DMS 273 (cell line): ENCODE measurements at regions not wholly inside any gene's neighbourhood (a gene's known extent, or its start where the extent isn't known, plus 50 kb on each side); places are given as distances from the start of the nearest gene placed in this dataset.

Experiments
- DNase-seq: peaks from one replicate; lab custom pipeline; 2025; ENCODE audit not compliant: unreplicated experiment; lab: John Stamatoyannopoulos, UW

DNA sequence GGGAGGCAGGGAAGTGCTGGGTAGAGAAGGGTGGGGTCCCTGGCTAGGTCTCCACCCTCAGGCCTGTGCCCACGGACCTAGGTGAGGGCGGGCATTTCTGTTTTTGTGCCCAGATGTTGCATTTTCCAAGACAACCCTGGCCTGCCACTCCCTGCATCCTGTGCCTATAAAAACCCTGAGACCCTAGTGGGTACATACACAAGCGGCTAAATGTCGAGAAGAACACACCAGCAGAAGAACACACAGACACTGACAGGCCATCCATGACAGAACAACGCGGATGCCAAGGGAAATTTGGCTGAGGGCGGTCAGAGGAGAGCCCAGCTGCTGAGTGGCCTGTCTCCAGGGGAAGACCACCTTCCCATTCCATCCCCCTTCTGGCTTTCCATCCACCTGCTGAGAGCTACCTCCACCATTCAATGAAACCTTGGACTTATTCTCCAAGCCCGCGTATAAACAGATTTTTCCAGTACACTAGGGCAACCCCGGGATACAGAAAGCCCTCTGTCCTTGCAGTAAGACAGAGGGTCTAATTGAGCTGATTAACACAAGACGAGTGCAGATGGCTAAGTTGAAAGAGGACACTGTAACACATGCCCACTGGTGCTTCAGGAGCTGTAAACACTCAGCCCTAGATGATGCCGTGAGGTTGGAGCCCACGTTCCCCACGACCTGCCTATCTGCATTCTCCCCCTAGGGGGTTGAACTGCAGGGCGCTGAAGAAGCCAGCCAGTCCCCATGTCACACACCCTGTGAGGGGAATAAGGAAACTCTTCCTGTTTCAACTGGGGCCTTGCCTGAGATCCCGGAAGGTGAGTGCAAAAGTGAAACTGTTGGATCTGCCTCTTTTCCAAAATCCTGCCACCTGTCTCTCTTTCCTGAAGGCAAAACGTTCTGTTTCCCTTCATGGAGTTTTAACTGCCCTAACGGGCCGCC, 147.2 kb upstream of the COX10 start:
- DNase-seq: peak; percentile 26

DNA sequence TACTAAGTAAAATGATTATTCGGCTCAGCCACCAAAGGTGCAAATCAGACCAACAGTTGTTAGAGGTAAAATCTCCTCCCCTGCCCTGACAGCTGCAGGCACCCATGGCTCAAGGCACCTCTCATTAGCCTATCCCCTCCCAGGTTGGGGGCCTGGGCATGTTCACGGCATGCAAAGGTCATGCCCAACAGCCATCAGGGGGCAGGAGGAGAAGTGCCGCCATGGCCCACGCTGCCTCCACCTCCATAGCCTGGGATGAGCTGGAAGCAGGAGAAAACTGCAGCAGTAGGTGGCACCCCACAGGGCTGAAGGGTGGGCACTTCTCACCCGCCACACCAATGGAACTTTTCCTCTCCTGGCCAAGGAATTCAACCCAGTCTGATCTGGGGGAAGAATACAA, 146.4 kb upstream of the COX10 start:
- DNase-seq: no peak

DNA sequence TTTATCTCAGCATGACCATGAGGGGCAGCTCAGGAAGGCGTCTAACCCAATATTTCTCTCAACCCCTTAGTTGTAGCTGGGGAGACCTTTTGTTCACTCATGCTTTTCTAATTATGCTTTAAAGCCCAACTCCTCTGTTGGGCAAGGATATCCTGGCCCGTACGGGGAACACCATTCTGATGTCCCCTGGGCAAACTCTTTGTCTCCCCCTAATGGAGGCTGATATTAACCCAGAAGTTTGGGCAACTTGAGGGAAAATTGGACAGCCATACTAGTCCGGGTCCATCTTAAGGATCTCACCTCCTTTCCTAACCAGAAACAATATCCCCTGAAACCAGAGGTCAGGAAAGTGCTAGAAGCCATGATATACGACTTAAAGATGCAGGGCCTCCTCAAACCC, 143.7 kb upstream of the COX10 start:
- peak; percentile 3 for DNase-seq

DNA sequence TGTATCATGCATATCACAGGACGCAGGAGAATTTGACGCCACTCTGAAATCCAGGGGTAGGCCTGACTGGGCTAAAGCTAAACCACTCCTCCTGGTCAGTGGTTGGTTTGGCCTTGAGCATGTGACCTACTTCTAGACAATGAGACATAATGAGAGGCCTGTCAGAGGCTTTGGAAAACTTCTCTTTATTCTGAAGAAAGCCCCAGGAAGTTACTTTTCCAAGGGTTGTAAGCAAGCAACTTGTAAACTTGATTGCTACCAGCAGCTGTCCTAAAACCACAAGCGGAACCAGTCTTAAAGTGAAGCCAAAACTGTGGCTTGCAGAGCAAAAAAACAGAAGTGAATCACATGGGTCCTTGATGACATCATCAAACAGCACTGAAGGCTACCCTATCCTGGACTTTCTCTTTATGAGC, 138.2 kb upstream of the COX10 start:
- peak; percentile 1 for DNase-seq

DNA sequence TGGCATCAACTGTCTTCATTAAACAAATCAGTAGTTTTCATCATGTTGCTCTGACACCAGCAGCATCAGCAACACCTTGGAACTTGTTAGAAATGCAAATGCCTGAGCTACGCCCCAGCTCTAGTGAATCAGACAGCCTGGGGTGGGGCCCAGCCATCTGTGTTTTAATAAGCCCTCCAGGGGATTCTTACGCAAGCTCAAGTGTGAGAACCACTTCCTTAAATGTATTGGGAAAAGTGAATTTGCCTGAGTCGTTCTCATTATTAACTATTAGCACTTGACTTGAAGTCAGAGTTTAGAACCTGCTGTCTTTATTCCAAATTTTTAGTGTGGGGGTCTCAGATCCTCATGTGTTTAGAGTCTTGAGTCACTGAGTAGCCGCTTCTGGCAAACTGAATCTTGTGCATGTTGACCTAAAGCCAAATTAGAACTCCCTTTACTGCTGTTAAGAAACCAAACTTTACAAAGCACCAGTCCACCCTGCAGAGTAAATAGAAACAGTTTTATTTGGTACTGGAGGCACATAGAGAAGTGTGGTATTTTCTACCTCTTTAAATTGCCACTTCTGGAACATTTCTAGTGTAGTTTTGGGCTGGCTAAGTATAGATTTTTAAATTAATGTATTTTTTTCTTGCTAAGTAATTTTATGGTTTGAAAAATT, 137.4 kb upstream of the COX10 start:
- DNase-seq: peak; percentile 67

DNA sequence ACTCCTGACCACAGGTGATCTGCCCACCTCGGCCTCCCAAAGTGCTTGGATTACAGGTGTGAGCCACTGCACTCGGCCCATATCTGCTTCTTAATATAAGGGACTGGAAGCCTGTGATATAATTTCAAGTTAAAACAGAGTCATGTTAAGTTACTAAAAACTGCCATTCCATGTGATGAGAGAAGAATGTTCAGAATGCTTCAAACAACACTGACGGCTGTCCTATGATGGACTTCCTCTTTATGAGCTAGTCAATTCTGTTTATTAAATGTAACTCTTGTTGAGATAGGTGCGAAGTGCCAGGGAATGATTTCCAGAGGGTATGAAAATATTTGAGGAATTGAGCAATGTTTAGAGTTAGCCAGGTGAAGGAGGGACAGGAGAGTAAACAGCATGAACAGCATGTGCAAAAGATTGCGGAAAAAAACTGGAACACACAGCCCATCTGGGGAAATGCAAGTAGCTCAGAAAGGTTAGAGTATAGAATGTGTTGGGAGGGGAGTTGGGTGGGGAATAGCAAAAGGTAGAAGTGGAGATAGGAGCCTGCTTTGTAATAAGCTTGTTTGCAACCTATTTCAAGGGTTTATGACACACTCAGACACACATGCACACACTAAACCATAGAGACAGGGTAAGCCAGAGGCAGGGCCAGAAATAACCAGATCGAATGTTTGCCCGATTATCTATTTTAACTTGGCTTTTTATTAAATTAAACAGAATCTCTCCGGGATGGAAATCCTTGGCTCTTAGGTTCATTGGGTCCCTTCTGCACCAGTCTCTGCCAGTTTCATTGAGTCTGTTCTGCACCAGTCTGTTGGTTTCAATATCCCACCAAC, 135.6 kb upstream of the COX10 start:
- no peak for DNase-seq

DNA sequence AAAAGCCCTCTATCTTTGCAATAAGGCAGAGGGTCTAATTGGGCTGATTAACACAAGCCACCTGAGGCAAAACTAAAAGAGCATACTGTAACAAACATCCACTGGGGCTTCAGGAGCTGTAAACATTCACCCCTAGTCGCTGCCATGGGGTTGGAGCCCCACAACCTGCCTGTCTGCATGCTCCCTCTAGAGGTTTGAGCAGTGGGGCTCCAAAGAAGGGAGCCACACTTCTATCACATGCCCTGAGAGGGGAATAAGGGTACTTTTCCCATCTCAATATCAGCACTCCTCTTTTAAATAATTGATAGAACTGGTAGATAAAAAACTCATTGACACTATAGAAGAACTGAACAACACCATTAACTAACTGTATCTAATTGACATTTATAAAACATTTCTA, 130.1 kb upstream of the COX10 start:
- no peak for DNase-seq

DNA sequence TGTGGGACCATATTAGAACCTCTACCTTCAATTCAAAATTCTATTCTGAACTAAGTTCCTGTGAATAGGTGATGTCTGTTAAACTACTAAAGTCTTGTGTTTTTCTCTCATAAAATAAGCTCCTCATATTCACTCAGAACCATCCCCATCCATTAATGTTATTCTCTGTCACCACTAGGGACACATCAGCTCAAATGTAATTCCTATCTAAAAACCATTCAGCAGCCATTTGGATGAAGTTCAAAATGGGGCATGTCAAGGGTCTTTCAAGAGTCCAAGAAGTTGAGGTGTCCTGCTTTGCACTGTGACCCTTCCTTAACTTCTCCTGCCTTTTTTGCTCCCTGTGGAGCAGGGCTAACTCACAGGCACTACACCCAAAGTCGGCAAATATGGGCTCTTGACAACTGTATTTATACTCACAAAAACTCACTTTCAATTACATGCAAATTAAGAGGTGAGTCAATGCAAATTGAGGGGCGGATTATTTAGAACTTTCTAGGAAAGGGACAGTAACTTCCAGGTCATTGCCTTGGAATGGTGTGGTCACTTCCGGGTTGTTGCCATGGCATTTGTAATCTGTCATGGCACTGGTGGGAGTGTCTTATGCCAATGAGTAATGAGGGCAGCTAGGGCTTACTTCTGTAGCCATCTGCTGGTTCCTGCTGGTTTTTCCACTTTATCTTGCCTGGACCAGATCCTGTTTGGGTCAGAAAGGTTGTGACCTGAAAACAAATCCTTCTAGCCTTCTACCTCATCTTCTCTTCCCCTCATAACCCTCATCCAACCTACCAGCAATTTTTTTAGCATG, 128.2 kb upstream of the COX10 start:
- peak; percentile 54 for DNase-seq

DNA sequence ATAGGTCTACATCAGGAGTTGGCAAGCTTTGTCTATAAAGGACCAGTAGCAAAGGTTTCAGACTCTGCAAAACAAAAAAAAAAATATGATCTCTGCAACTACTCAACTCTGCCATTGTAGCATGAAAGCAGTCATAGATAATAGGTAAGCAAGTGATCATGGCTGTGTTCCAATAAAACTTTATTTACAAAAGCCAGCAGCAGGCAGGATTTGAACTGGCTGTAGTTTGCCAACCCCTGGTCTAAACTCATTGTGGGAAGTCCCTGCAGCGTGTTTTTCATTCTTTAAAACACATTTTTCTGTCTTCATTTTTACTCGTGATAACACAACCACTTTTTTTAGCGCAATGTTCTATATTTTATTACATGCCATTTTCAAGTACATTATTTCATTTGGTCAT, 127.5 kb upstream of the COX10 start:
- DNase-seq: no peak

DNA sequence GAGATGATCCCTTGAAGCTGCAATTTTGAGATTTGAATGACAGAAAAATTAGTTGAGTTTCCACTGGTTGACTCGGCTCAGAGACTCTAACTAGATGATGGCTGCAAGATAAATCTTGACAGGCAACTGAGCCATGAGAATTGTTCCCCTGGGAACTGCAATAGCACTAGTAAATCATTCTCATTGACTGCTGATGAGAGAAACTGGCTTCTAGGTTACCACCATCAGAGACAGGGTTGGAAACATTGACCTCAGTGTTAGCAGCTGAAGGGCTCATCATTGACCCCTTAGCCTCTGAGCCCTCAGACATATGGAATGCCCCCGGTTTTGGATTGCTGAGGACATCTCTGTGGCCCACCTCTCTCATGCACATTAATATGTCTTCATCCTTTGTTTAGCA, 125.4 kb upstream of the COX10 start:
- DNase-seq: no peak

DNA sequence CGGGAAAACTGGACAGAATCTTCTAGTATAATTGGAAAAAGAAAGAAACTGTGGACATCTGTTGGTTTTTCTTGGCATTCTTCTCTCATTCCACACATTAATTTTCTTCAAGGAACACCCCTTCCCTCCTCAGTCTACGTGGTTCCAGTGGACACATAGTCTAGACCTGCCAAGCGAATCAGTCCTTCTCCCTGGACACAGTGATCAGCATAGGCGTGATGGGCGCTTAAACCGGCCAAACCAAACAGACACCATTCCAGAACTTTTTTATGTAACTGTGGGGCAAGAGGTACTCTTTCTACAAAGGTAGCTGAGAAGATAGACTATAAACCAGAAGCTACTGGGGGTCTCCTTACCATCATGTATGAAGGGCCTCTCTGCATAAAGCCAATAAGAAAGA, 121.8 kb upstream of the COX10 start:
- no peak for DNase-seq

DNA sequence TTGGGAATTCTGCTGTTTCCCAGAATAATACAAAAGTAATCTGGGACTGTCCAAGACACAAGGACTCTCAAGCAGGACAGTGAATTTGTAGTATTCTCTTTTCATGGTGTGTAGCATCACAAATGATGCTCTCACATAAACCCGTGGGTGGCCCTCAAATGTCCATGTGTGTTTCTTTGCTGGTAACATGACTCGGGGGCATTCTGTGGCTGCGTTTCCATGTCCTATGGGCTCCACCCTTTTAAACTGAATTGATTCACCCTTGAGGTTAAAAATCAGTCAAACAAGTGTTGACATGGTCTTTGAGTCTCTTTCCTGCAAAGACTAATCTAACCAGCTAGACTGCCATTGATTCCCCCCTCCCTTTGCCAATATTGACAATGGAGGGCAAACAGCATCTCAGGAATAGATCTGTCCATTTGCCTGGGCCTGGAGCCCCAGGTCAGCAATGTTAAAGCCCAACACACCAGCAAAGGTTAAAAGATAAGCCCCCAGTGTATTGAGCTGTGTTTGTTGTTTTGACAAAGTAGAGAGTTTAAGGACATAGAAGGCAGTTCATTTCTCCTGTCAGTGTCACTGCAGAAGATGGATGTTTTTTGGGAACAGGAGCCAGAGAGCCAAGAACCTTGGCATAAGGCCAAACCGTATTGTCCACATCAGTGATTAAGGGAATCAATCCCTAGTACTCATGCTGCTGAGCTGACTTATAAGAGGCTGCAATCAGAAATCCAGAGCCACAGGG, 117.1 kb upstream of the COX10 start:
- no peak for DNase-seq

DNA sequence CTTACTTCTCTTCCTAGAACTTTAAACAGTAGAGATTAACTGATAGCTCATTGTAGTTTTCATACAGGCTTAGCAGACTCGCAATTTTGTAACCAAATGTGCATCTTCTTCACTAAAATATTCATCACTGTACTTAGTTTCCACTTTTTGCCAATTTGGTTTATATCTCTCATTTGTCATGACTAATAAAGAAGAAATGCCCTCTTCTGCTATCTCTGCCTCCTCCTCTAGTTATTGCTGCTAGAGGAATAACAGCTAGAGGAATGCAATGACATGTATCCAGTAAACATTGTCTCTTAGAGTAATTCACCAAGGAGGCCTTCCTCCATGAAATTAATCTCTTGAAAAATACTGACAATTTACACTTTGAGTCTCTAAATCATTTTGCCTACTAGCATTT, 115.5 kb upstream of the COX10 start:
- no peak for DNase-seq

DNA sequence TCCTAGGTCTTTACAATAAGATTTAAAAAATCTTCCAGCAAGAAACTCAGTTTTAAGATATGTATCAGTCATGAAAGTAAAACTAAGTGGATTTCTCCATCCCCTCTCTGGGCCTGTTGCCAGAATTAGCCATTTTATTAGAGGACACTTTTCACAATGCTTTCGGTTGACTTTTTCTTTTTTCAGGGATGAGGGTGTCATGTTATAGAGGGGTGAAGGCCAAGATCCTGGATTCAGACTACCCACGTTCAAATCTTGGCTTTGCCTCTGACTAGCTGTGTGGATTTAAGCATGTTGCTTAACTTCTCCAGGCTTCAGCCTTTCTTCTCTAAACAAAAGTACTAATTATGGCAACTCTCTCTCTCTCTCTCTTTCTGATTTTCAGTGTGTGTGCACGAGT, 111.7 kb upstream of the COX10 start:
- no peak for DNase-seq

DNA sequence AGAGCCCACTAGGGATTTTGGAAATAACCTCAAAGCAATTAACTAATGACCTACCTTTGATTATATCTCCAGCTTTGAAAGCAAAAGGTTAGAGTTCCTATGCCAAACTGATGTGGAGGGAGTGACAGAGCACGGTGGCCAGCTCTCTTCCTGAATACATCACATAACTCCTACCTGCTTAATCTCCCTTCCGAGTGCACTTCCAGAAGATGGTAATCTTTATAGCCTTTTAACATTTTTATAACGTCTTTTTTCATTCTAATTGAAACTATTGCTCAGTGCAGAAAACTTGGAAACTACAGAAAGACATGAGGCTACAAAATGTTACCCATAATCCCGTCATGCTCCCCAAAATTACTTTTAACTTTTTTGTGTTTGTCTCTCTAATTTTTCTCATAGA, 110.5 kb upstream of the COX10 start:
- no peak for DNase-seq

DNA sequence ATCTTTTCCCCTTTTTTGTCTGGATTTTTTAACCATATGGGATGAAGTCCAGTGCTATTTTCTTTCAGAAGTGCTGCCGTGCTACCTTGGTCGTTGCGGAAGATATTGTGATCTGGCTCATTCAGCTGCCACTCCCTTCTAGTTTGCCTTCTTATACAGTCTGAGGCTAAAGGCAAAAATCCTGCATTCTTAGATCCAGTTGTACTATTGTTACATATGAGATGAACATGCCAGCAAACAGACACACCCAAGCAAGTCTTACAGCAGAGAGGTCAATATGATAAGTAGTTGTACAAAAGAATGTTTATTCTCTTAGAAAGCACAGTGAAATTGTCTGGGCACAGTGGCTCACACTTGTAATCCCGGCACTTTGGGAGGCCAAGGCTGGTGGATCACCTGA, 108.0 kb upstream of the COX10 start:
- DNase-seq: no peak

DNA sequence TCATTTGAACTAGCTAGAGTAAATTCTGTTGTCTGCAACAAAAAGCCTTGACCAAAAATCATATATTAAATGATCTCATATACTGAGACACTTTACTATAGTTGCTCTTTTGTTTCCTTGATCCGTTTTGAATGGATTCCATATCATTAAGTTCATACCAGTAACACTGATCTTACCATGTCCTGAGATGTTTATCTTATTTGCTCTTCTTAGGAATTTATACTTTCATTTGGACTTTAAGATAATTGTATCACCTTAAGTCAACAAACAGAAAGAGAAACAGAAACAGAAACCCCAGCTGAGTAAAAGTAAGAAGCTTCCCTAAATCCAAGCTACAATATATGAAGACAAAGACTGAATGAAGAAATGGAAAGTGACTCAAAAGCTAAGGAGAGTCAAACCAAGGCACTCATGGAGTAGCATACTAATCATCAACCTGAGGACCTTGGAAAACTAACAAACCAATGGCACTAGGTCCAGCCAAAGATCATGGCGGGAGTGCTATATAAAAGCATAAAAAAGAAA, 106.5 kb upstream of the COX10 start:
- DNase-seq: no peak

DNA sequence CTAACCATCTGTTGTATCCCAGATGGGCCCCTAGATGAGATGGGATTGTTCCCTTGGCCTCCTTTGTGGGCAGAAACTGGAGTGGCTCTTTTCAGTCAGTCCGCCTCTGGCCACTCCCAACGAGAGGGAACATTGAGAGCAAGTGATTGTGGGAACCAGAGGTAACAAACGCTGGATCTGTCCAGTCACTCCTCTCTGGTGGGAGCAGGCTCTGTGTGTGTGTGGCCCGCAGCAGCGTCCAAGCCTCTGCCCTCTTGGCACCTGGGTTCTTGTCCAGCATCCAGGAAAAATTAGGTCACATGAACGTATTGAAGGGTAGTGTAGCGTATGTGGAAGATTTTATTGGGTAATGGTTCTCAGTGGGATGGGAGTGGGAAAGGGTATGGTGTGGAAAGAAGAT, 101.9 kb upstream of the COX10 start:
- peak; percentile 77 for DNase-seq

DNA sequence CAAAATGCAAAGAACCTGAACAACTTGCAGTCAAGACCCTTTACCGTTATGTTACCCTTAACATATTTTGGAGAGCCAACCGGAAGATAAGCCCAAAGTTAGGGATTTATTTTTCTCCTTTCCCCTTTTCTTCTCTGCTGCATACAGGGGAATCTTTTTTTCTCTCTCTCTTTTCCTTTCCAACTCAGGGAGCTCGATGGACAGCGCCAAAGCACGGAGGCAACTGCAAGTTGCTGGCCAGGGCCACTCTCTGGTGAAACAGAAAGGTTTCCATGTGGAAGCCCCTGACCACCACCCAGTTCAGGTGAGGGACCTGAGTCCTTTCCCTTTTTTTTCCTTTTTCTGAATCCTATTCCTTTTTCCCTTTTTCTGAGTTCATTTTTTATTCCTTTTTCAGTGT, 98.8 kb upstream of the COX10 start:
- no peak for DNase-seq
